ENCODE measurements at regions not wholly inside any gene's neighbourhood (a gene's known extent, or its start where the extent isn't known, plus 50 kb on each side); places are given as distances from the start of the nearest gene placed in this dataset.

DNA sequence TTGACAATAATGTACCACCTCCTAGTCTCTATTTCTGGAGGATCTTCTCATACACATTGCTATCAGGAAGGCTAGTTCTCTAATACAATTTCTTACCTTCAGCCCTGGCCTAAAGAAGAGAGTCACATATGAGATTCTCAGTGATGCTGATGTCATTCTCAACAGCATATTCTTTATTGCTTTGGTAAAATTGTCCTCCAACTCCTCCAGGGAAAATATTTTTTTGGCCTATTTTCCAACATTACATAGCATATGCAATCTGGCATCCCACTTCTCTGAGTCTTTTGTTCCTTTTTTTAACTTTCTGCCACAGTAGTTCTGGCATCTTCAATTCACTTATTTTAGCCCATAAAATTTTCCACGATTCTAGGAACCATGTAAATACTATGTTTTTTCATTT, 2363.1 kb downstream of the ARAP2 start:
- intact Hi-C loops (cut with micrococcal nuclease; ENCODE audit: unreplicated experiment): no loop called here
- no peaks in the 10 kb centered on the region for H3K27me3 ChIP-seq (replicated peaks; ENCODE audit: insufficient read depth, low read depth, low read length, poor library complexity)
- BruUV-seq (replicated peaks): no TSS peak

DNA sequence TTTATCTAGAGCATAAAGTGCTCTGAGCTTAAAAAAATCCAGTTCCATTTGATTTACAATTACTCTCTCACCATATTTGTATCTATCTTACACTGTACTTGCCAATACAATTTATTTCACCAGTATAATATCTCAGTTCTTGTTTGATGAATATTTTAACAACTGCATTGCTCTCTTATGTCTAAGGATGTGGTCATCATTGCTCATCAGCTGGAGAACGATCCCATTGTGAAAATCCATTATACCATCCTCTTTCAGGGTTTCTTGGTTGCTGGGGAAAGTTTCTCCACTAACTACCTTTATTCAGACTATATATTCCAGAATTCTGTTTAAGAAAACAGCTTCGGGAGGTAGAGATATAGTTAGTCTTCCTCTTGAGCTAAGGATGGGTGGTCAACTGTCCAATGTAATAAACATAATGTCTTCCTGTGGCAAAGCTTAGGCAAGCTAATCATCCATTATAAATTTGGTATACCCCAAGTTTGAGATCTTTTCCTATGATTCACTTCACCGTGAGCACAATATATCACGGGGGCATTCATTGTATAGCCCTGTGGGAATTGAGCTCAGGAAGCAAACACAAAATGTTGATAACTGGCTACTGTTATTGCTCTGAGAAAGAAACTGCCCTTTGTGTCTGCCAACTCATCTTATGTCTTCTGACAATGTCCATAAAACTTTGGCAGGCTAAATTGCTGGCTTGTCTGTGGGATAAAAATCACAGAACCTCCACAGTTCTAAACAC, 2361.9 kb downstream of the ARAP2 start:
- TF ChIP-seq, protein P1, sequence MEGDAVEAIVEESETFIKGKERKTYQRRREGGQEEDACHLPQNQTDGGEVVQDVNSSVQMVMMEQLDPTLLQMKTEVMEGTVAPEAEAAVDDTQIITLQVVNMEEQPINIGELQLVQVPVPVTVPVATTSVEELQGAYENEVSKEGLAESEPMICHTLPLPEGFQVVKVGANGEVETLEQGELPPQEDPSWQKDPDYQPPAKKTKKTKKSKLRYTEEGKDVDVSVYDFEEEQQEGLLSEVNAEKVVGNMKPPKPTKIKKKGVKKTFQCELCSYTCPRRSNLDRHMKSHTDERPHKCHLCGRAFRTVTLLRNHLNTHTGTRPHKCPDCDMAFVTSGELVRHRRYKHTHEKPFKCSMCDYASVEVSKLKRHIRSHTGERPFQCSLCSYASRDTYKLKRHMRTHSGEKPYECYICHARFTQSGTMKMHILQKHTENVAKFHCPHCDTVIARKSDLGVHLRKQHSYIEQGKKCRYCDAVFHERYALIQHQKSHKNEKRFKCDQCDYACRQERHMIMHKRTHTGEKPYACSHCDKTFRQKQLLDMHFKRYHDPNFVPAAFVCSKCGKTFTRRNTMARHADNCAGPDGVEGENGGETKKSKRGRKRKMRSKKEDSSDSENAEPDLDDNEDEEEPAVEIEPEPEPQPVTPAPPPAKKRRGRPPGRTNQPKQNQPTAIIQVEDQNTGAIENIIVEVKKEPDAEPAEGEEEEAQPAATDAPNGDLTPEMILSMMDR (conservative IDR thresholded peaks at IDR 0.05; ENCODE audit: low read depth, low read length): no peak
- no peak for TF ChIP-seq EZH2 (IDR thresholded peaks at IDR 0.05; ENCODE audit: borderline replicate concordance, low read depth, low read length, poor library complexity, severe bottlenecking)
- no peak for DNase-seq (ENCODE audit: low spot score)
- intact Hi-C loops (cut with micrococcal nuclease; ENCODE audit: unreplicated experiment): no loop called here

More for the DNA sequence above, 2363.1 kb downstream of the ARAP2 start:
- no peak for DNase-seq (ENCODE audit: low spot score)
- CTCF ChIA-PET: no interaction called here
- no peak overlapping the region for H3K27ac ChIP-seq (ENCODE audit: low read depth, low read length, poor library complexity, severe bottlenecking)
- H3K4me1 ChIP-seq (ENCODE audit: insufficient read depth, low read length, poor library complexity, severe bottlenecking): no peaks in the 10 kb centered on the region
- POLR2A ChIA-PET (ENCODE audit: low non-redundant PET): no interaction called here
- no peaks in the 10 kb centered on the region for H3K36me3 ChIP-seq (ENCODE audit: insufficient read depth, low read length, poor library complexity, severe bottlenecking)
- peaks cover 3% of the 10 kb centered on the region for H3K9me3 ChIP-seq (ENCODE audit: low read depth, low read length, poor library complexity, severe bottlenecking)
- H3K4me3 ChIP-seq (ENCODE audit: low read depth, low read length, poor library complexity, severe bottlenecking): no peak overlapping the region
- no peak for TF ChIP-seq EZH2 (IDR thresholded peaks at IDR 0.05; ENCODE audit: borderline replicate concordance, low read depth, low read length, poor library complexity, severe bottlenecking)
- TF ChIP-seq, protein P1 (conservative IDR thresholded peaks at IDR 0.05; ENCODE audit: low read depth, low read length): no peak

DNA sequence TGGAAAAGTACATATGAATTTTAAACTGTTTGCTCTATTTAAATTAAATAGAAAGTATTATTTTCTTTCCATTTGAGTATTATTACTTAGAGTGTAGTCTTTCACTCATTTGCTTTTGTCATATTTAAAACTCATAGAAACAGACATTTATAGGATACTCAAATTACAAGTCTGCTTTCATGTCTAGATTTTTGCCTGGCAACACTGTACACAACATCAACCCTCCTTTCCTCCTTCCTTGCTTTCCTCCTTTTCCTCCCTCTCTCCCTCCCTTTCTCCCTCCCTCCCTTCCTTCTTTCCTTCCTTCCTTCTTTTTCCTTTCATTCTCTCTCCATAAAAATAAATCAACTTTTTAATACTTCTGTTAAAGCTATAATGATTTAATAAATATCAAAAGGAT, 2361.2 kb downstream of the ARAP2 start:
- ChIA-PET CTCF (no interaction called here), POLR2A (ENCODE audit: low non-redundant PET) (no interaction called here)
- DNase-seq (ENCODE audit: low spot score): no peak
- no peak overlapping the region for H3K4me3 ChIP-seq (ENCODE audit: low read depth, low read length, poor library complexity, severe bottlenecking)
- H3K4me1 ChIP-seq (ENCODE audit: insufficient read depth, low read length, poor library complexity, severe bottlenecking): no peaks in the 10 kb centered on the region
- intact Hi-C loops (cut with micrococcal nuclease; ENCODE audit: unreplicated experiment): no loop called here
- no peaks in the 10 kb centered on the region for H3K27me3 ChIP-seq (replicated peaks; ENCODE audit: insufficient read depth, low read depth, low read length, poor library complexity)
- BruUV-seq (replicated peaks): no TSS peak
- peaks cover 4% of the 10 kb centered on the region for H3K9me3 ChIP-seq (ENCODE audit: low read depth, low read length, poor library complexity, severe bottlenecking)
- TF ChIP-seq, protein P1 (conservative IDR thresholded peaks at IDR 0.05; ENCODE audit: low read depth, low read length): no peak
- no peak for TF ChIP-seq EZH2 (IDR thresholded peaks at IDR 0.05; ENCODE audit: borderline replicate concordance, low read depth, low read length, poor library complexity, severe bottlenecking)
- H3K36me3 ChIP-seq (ENCODE audit: insufficient read depth, low read length, poor library complexity, severe bottlenecking): no peaks in the 10 kb centered on the region
- no peak overlapping the region for H3K27ac ChIP-seq (ENCODE audit: low read depth, low read length, poor library complexity, severe bottlenecking)

More for the DNA sequence above, 2361.9 kb downstream of the ARAP2 start:
- Histone ChIP-seq H3K4me1 (ENCODE audit: insufficient read depth, low read length, poor library complexity, severe bottlenecking) (no peaks in the 10 kb centered on the region), H3K36me3 (ENCODE audit: insufficient read depth, low read length, poor library complexity, severe bottlenecking) (no peaks in the 10 kb centered on the region), H3K4me3 (ENCODE audit: low read depth, low read length, poor library complexity, severe bottlenecking) (no peak overlapping the region), H3K9me3 (ENCODE audit: low read depth, low read length, poor library complexity, severe bottlenecking) (peaks cover 4% of the 10 kb centered on the region), H3K27me3 (replicated peaks; ENCODE audit: insufficient read depth, low read depth, low read length, poor library complexity) (no peaks in the 10 kb centered on the region), H3K27ac (ENCODE audit: low read depth, low read length, poor library complexity, severe bottlenecking) (no peak overlapping the region)
- POLR2A ChIA-PET (ENCODE audit: low non-redundant PET): no interaction called here
- BruUV-seq (replicated peaks): no TSS peak
- CTCF ChIA-PET: no interaction called here
